Fibroblast of the aortic adventitia (primary cell): ENCODE measurements at regions not wholly inside any gene's neighbourhood (a gene's known extent, or its start where the extent isn't known, plus 50 kb on each side); places are given as distances from the start of the nearest gene placed in this dataset.

Experiments
- DNase-seq: peaks from one replicate; pipeline ENCODE4 v3.0.0-alpha.2; 2010; ENCODE audit warnings: low read depth
- H3K4me3 ChIP-seq: 2 replicates; pipeline ENCODE4 v1.5.1; 2011; ENCODE audit warnings: low read depth, mild to moderate bottlenecking, control low read depth, low read length, moderate library complexity
- CTCF ChIP-seq: IDR thresholded peaks from 2 replicates; pipeline ENCODE4 v1.5.1; 2011; ENCODE audit warnings: mild to moderate bottlenecking, low read length, control low read depth, inconsistent platforms; ENCODE audit not compliant: insufficient read depth

DNA sequence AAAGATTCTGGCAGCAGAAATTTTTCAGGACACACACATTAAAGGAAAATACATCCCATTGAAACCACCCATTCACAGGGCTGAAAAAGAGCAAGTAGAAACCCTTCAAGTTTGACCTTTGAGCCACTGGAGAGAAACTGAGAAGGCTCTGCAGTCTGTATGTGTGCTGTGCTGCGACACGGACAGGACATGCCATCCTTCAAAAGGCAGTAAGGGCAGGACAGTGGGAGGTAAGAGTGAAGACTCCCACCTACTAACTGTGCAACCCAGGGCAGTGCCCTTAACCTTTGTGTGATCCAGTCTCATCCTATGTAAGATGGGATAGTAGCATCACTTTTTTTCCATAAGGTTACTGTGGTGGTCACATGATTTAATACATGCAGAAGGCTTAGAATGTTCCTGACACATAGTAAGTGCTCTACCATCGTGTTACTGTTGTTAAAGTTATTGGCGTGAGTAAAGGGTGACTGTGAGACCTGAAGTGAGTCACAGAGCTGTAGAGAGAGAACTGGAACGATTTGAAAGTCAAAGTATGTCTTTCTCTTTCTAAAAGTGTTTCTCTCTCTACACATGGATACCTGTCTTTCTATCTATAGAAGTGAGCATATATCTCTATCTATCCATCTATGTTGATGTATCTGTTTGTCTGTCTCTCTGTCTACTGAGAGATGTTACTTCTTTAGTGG lies 153.7 kb upstream of the OLIG3 start:
- no peak for DNase-seq
- no peak for TF ChIP-seq CTCF
- H3K4me3 ChIP-seq: no peak overlapping the region

DNA sequence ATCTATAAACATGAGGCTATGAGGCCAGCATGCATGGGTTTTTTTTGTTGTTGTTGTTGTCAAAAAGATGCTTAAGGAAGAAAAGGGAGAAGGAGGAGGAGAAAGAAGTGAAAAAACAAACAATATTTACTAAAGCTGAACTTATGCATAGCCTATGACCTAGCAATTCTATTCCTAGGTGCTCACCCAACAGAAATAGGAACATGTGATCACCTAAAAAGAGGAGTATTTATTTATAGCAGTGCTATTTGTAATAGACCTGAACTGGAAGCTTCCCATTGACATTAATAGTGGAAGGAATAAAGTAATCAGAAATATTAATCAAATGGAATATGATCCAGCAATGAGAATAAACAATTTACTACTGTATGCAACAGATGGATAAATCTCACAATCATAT lies 156.5 kb upstream of the OLIG3 start:
- TF ChIP-seq CTCF: no peak
- H3K4me3 ChIP-seq: no peak overlapping the region
- no peak for DNase-seq

- no peak overlapping the region for H3K4me3 ChIP-seq
- TF ChIP-seq CTCF: no peak
- no peak for DNase-seq
Observed at GRCh38 chr6:137651178-137651577, 157.0 kb upstream of the OLIG3 start.

DNA sequence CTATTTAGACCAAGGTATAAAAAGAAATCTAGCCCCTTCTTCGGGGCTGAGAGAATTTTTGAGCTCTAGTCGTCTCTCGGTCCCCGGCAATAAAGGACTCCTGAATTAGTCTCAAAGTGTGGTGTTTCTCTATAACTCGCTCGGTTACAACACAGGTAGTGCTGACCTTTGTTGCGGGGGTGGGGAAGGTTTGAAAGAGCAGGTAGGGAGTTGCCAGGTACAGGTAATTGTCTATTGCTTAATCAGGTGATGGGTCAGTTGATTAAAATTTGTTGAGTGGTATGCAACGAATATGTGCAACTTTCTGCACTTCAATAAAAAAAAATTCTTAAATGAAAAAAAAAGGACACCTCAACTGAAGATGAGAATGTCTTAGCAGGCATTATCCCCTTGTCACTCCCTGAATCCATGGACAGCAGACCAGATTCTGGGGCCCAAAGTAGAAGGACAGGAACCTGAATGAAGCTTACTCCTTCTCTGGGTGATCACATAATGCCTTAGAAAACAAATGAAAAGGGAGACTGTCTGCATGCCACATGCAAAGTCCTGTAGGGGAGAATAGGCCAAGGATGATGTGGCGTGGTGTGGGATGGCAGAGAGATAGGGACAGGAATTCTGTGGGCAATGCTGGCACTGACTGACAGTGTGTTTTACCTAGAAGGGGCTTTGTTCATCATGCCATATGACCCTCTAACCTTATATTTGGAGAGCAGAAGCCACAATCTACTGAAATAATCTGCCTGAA lies 157.6 kb upstream of the OLIG3 start:
- no peak for DNase-seq
- H3K4me3 ChIP-seq: no peak overlapping the region
- TF ChIP-seq CTCF: no peak

GRCh38 chr6:137652961-137653705 lies 158.9 kb upstream of the OLIG3 start:
- H3K4me3 ChIP-seq: no peak overlapping the region
- DNase-seq: no peak
- no peak for TF ChIP-seq CTCF

DNA sequence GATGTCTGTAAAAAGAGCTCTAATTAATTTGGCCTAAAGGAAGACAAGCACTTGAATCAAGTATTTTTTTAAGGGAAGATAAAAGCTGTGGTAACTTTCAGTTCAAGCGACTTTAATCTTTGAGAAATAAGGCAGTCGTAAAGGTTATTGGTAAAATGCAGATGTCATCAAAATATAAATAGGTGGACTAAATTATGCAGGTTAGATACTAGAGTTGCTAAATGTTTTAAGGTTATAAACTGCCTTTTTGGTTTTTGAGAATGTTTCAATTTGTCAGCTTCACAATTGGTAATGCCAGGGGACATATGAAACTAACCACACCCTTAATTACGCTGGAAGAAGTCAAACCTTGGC lies 159.5 kb upstream of the OLIG3 start:
- TF ChIP-seq CTCF: no peak
- no peak for DNase-seq
- no peak overlapping the region for H3K4me3 ChIP-seq
